Neural cell (in vitro differentiated cells): ENCODE measurements at regions not wholly inside any gene's neighbourhood (a gene's known extent, or its start where the extent isn't known, plus 50 kb on each side); places are given as distances from the start of the nearest gene placed in this dataset.

ENCODE experiments used
- H2AFZ ChIP-seq: fragments of 200-600, 300-800 bp; sonication (generic), shearing (Covaris generic); 2 replicates; pipeline ENCODE4 v1.6.0; 2014; ENCODE audit warnings: low read depth, mild to moderate bottlenecking, antibody characterized with exemption, low read length, moderate library complexity
- H3F3A ChIP-seq: fragments of 200-600 bp; shearing (Covaris generic); 2 replicates; pipeline ENCODE4 v1.6.1; 2016; ENCODE audit warnings: mild to moderate bottlenecking, moderate library complexity, mixed read lengths, antibody characterized with exemption, low read length; ENCODE audit not compliant: insufficient read depth, poor library complexity, severe bottlenecking
- H3K27ac ChIP-seq: fragments of 200-600, 300-800 bp; sonication (generic), shearing (Covaris generic); 2 replicates; pipeline ENCODE4 v1.5.1; 2014; ENCODE audit warnings: mild to moderate bottlenecking, low read length, moderate library complexity
- H3K27me3 ChIP-seq: fragments of 300-800, 200-600 bp; sonication (generic), shearing (Covaris generic); 2 replicates; pipeline ENCODE4 v1.6.0; 2014; ENCODE audit warnings: mild to moderate bottlenecking, low read depth, low read length, moderate library complexity; ENCODE audit not compliant: insufficient read depth
- H3K36me3 ChIP-seq: fragments of 300-800, 200-600 bp; sonication (generic), shearing (Covaris generic); 2 replicates; pipeline ENCODE4 v1.5.1; 2014; ENCODE audit warnings: mild to moderate bottlenecking, antibody characterized with exemption, low read length, moderate library complexity; ENCODE audit not compliant: insufficient read depth
- H3K4me2 ChIP-seq: fragments of 300-800, 200-600 bp; sonication (generic), shearing (Covaris generic); 2 replicates; pipeline ENCODE4 v1.6.0; 2014; ENCODE audit warnings: mild to moderate bottlenecking, low read length
- H3K4me3 ChIP-seq: fragments of 300-800, 200-600 bp; sonication (generic), shearing (Covaris generic); 2 replicates; pipeline ENCODE4 v1.5.1; 2014; ENCODE audit warnings: mild to moderate bottlenecking, low read length, moderate library complexity
- H3K79me2 ChIP-seq: fragments of 200-600 bp; shearing (Covaris generic); replicated peaks from 2 replicates; pipeline ENCODE4 v1.6.0; 2014; ENCODE audit warnings: mild to moderate bottlenecking, low read length, moderate library complexity; ENCODE audit not compliant: insufficient read depth
- H3K9ac ChIP-seq: fragments of 300-800, 200-600 bp; sonication (generic), shearing (Covaris generic); 2 replicates; pipeline ENCODE4 v1.6.1; 2016; ENCODE audit warnings: mild to moderate bottlenecking, low read length, mixed read lengths
- H3K9me2 ChIP-seq: fragments of 200-600 bp; shearing (Covaris generic); 2 replicates; pipeline ENCODE4 v1.6.1; 2016; ENCODE audit warnings: mild to moderate bottlenecking, low read length, mixed read lengths; ENCODE audit not compliant: insufficient read depth
- H3K9me3 ChIP-seq: fragments of 200-600, 300-800 bp; sonication (generic), shearing (Covaris generic); 2 replicates; pipeline ENCODE4 v1.6.1; 2016; ENCODE audit warnings: mild to moderate bottlenecking, mixed run types, low read length, moderate library complexity, mixed read lengths
- H4K20me1 ChIP-seq: fragments of 200-600 bp; shearing (Covaris generic); 2 replicates; pipeline ENCODE4 v1.6.1; 2016; ENCODE audit warnings: mild to moderate bottlenecking, mixed run types; ENCODE audit not compliant: insufficient read depth
- EP300 ChIP-seq: fragments of 450-650 bp; conservative IDR thresholded peaks from 2 replicates; pipeline ENCODE4 v1.6.1; 2014; ENCODE audit warnings: antibody characterized with exemption, mild to moderate bottlenecking, moderate library complexity; ENCODE audit not compliant: poor library complexity, severe bottlenecking
- EZH2 ChIP-seq: fragments of 200-600, 300-800 bp; shearing (Covaris generic), sonication (generic); IDR thresholded peaks from 2 replicates; pipeline ENCODE4 v1.6.1; 2014; ENCODE audit warnings: antibody characterized with exemption, low read length, borderline replicate concordance, mild to moderate bottlenecking; ENCODE audit not compliant: insufficient read depth, poor library complexity, severe bottlenecking
- MXI1 ChIP-seq: fragments of 450-650 bp; conservative IDR thresholded peaks from 2 replicates; pipeline ENCODE4 v1.6.1; 2014; ENCODE audit warnings: antibody characterized with exemption, mild to moderate bottlenecking; ENCODE audit not compliant: poor library complexity, severe bottlenecking
- POLR2AphosphoS5 ChIP-seq: IDR thresholded peaks from 2 replicates; pipeline ENCODE4 v1.6.1; 2012
- RAD21 ChIP-seq: fragments of 450-650 bp; conservative IDR thresholded peaks from 2 replicates; pipeline ENCODE4 v1.6.1; 2014; ENCODE audit warnings: antibody characterized with exemption, mild to moderate bottlenecking, moderate library complexity
- SMC3 ChIP-seq: fragments of 450-650 bp; conservative IDR thresholded peaks from 2 replicates; pipeline ENCODE4 v1.6.1; 2014; ENCODE audit warnings: antibody characterized with exemption, mild to moderate bottlenecking, moderate library complexity; ENCODE audit not compliant: poor library complexity
- TAF1 ChIP-seq: IDR thresholded peaks from 2 replicates; pipeline ENCODE4 v1.6.1; 2012; ENCODE audit warnings: low read depth
- TF ChIP-seq, protein P1 (sequence below): fragments of 450-650 bp; IDR thresholded peaks from 2 replicates; pipeline ENCODE4 v1.5.1; 2014; ENCODE audit warnings: antibody characterized with exemption, mild to moderate bottlenecking, moderate library complexity; ENCODE audit not compliant: poor library complexity, severe bottlenecking
- TF ChIP-seq, protein P2 (sequence below): IDR thresholded peaks from 2 replicates; pipeline ENCODE4 v1.6.1; 2012; ENCODE audit warnings: borderline replicate concordance

DNA sequence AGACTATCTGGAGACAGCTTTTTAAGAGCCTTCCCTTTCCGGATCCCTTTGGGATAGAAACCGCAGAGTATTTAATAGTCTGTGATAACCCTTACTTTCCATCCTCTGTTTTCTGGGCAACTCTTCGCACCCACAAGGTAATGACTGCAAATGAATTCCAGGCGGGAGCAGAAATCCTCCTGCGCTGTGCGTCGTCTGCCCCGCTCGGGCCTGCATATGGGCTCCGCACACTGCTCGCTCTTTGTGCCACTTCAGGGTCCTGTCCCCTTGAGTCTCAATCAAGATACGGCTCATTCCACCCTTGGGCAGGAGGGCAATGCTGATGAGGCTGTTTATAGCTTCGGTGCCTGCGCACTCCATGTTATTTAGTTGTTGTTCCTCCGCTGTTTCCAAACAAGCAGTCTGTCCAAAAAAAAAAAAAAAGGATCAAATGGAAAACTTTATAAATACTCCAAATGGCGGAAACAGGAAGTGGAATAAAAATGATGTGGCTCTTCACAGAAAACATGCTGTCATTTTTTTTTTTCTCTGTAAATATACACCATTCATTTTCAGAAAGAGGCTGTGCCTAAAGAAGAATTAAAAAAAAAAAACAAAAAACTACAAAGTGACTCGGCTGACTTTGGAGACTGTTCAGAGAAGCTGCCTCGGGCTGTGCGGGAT lies 169.6 kb upstream of the GMDS start:
- Histone ChIP-seq H3K27ac (no peak overlapping the region), H3K36me3 (no peaks in the 10 kb centered on the region), H2AFZ (no peak overlapping the region), H3K79me2 (no peaks in the 10 kb centered on the region), H3K9ac (no peak overlapping the region), H4K20me1 (no peaks in the 10 kb centered on the region), H3K4me2 (no peak overlapping the region), H3F3A (no peaks in the 10 kb centered on the region), H3K27me3 (no peaks in the 10 kb centered on the region), H3K4me3 (no peak overlapping the region), H3K9me3 (no peaks in the 10 kb centered on the region), H3K9me2 (no peaks in the 10 kb centered on the region)
- no peak for TF ChIP-seq TAF1
- TF ChIP-seq, protein P1, sequence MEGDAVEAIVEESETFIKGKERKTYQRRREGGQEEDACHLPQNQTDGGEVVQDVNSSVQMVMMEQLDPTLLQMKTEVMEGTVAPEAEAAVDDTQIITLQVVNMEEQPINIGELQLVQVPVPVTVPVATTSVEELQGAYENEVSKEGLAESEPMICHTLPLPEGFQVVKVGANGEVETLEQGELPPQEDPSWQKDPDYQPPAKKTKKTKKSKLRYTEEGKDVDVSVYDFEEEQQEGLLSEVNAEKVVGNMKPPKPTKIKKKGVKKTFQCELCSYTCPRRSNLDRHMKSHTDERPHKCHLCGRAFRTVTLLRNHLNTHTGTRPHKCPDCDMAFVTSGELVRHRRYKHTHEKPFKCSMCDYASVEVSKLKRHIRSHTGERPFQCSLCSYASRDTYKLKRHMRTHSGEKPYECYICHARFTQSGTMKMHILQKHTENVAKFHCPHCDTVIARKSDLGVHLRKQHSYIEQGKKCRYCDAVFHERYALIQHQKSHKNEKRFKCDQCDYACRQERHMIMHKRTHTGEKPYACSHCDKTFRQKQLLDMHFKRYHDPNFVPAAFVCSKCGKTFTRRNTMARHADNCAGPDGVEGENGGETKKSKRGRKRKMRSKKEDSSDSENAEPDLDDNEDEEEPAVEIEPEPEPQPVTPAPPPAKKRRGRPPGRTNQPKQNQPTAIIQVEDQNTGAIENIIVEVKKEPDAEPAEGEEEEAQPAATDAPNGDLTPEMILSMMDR = no peak
- TF ChIP-seq, protein P2, sequence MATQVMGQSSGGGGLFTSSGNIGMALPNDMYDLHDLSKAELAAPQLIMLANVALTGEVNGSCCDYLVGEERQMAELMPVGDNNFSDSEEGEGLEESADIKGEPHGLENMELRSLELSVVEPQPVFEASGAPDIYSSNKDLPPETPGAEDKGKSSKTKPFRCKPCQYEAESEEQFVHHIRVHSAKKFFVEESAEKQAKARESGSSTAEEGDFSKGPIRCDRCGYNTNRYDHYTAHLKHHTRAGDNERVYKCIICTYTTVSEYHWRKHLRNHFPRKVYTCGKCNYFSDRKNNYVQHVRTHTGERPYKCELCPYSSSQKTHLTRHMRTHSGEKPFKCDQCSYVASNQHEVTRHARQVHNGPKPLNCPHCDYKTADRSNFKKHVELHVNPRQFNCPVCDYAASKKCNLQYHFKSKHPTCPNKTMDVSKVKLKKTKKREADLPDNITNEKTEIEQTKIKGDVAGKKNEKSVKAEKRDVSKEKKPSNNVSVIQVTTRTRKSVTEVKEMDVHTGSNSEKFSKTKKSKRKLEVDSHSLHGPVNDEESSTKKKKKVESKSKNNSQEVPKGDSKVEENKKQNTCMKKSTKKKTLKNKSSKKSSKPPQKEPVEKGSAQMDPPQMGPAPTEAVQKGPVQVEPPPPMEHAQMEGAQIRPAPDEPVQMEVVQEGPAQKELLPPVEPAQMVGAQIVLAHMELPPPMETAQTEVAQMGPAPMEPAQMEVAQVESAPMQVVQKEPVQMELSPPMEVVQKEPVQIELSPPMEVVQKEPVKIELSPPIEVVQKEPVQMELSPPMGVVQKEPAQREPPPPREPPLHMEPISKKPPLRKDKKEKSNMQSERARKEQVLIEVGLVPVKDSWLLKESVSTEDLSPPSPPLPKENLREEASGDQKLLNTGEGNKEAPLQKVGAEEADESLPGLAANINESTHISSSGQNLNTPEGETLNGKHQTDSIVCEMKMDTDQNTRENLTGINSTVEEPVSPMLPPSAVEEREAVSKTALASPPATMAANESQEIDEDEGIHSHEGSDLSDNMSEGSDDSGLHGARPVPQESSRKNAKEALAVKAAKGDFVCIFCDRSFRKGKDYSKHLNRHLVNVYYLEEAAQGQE = no peak
- TF ChIP-seq RAD21 = no peak
- TF ChIP-seq EP300 = no peak
- no peak for TF ChIP-seq EZH2
- TF ChIP-seq POLR2AphosphoS5 = no peak
- no peak for TF ChIP-seq MXI1
- TF ChIP-seq SMC3 = no peak

DNA sequence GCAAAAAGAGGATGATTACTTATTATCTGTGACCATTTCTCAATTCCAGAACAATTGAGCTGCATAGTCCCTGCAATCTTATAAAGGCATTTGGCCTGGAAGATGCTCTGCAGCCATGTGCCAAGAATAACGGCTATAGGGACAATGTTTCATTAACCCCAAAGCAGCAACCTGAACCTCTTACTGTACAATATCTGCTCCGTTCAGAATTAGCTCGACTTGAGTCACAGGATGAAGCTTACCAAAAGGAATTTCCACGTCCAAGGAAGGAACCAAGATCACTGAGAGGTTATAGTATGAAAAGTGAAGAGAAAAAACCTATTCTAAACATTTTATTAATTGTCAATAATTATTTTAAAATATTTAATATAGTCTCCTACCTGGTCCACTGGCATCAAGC lies 167.3 kb upstream of the GMDS start:
- H3K4me3 ChIP-seq = no peak overlapping the region
- H3F3A ChIP-seq = no peaks in the 10 kb centered on the region
- H3K79me2 ChIP-seq = no peaks in the 10 kb centered on the region
- no peaks in the 10 kb centered on the region for H3K9me3 ChIP-seq
- no peak overlapping the region for H3K9ac ChIP-seq
- H3K27me3 ChIP-seq = no peaks in the 10 kb centered on the region
- no peaks in the 10 kb centered on the region for H3K36me3 ChIP-seq
- H3K9me2 ChIP-seq = no peaks in the 10 kb centered on the region
- no peak overlapping the region for H3K4me2 ChIP-seq
- no peak overlapping the region for H2AFZ ChIP-seq
- TF ChIP-seq, protein P2 = no peak
- no peak for TF ChIP-seq RAD21
- no peak for TF ChIP-seq SMC3
- no peak for TF ChIP-seq MXI1
- TF ChIP-seq, protein P1 = no peak
- no peak for TF ChIP-seq TAF1
- no peak for TF ChIP-seq POLR2AphosphoS5
- TF ChIP-seq EP300 = no peak
- no peak for TF ChIP-seq EZH2
- no peaks in the 10 kb centered on the region for H4K20me1 ChIP-seq
- H3K27ac ChIP-seq = no peak overlapping the region
